GM10266 (cell line): ENCODE measurements at regions not wholly inside any gene's neighbourhood (a gene's known extent, or its start where the extent isn't known, plus 50 kb on each side); places are given as distances from the start of the nearest gene placed in this dataset.

Experiments used
- DNase-seq: peaks from one replicate; pipeline ENCODE4 v3.0.0; 2012; ENCODE audit errors: extremely low spot score
- CTCF ChIP-seq: IDR thresholded peaks from 2 replicates; pipeline ENCODE4 v1.5.1; 2012; ENCODE audit warnings: mild to moderate bottlenecking, low read depth; ENCODE audit not compliant: control insufficient read depth, insufficient read depth; ENCODE audit errors: missing control alignments

GRCh38 chr9:129326061-129327005 lies 148.3 kb upstream of the IER5L start:
- no peak for DNase-seq
- TF ChIP-seq CTCF = no peak

- DNase-seq = no peak
- no peak for TF ChIP-seq CTCF
Observed at GRCh38 chr9:129324808-129325502, 146.9 kb upstream of the IER5L start.

- TF ChIP-seq CTCF = no peak
- DNase-seq = no peak
Observed at GRCh38 chr9:129323999-129324553, 146.0 kb upstream of the IER5L start.

GRCh38 chr9:129323376-129323998 lies 145.4 kb upstream of the IER5L start:
- no peak for DNase-seq
- no peak for TF ChIP-seq CTCF

- no peak for TF ChIP-seq CTCF
- DNase-seq = no peak
Observed at GRCh38 chr9:129322641-129323375, 144.7 kb upstream of the IER5L start.

- no peak for TF ChIP-seq CTCF
- DNase-seq = no peak
Observed at GRCh38 chr9:129322022-129322621, 144.1 kb upstream of the IER5L start.
